Uterus (tissue), 2 donors: ENCODE measurements at regions not wholly inside any gene's neighbourhood (a gene's known extent, or its start where the extent isn't known, plus 50 kb on each side); places are given as distances from the start of the nearest gene placed in this dataset.

Experiments
- CTCF ChIP-seq, 4 experiments: fragments of 200-600 bp in 2 of 4; fragments of 450-650 bp in 2 of 4; sonication (generic) in 2 of 4; IDR thresholded peaks; one replicate each; pipeline ENCODE4 v1.5.1; 2016 to 2019; ENCODE audit warnings: antibody characterized with exemption in 4 of 4, mild to moderate bottlenecking in 2 of 4, moderate library complexity in 1 of 4
- POLR2A ChIP-seq, 2 donors: fragments of 450-650 bp; IDR thresholded peaks; one replicate each; pipeline ENCODE4 v1.6.1; 2016; ENCODE audit warnings: antibody characterized with exemption in 2 of 2, mild to moderate bottlenecking in 1 of 2, moderate library complexity in 1 of 2

- TF ChIP-seq CTCF (IDR thresholded peaks at IDR 0.05) (no peak), POLR2A (IDR thresholded peaks at IDR 0.05) (no peak)
Observed at GRCh38 chr1:147077081-147077480, 95.2 kb downstream of the PRKAB2 start.
